ENCODE measurements at regions not wholly inside any gene's neighbourhood (a gene's known extent, or its start where the extent isn't known, plus 50 kb on each side); places are given as distances from the start of the nearest gene placed in this dataset.

DNA sequence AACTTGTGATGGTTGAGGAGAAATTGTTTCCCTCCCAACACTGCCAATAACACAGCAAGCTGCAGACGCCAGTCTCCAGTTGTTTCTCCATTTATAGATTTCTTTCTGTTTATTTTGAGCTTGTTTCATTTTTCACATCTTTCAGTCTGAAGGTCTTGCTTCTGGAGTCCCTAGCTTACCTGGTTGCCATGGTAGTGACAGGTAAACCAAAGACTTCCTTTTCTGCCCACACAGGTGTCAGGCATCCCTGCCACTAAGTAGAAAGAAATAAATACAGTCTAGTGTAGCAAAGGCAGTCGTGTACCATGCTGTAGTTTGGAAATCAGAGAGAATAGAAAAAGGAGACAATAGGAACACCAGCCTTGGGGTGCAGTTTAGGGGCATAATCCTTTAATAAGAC is 82.8 kb downstream of the MARCHF4 start:
- H3K9me3 ChIP-seq (ENCODE audit: control insufficient read depth in 4 of 4, low read length in 3 of 4): no peaks in the 10 kb centered on the region
- H3K27ac ChIP-seq (ENCODE audit: low read depth in 1 of 2, low read length in 2 of 2): no peak overlapping the region
- H3K4me1 ChIP-seq (ENCODE audit: control insufficient read depth in 4 of 4, insufficient read depth in 4 of 4, low read length in 3 of 4): no peaks in the 10 kb centered on the region
- H3K4me3 ChIP-seq (ENCODE audit: low read depth in 1 of 3, low read length in 3 of 3): no peak overlapping the region
- no peaks in the 10 kb centered on the region for H3K36me3 ChIP-seq (ENCODE audit: control insufficient read depth in 4 of 4, insufficient read depth in 3 of 4, low read depth in 1 of 4, low read length in 3 of 4)
- H3K27me3 ChIP-seq (ENCODE audit: control insufficient read depth in 4 of 4, insufficient read depth in 4 of 4, low read length in 3 of 4): no peaks in the 10 kb centered on the region
- no peak overlapping the region for H3K9ac ChIP-seq (ENCODE audit: low read depth in 1 of 2, low read length in 2 of 2)
- no peak for TF ChIP-seq YY1 (IDR thresholded peaks at IDR 0.05)
- TF ChIP-seq SP1 (IDR thresholded peaks at IDR 0.05): no peak
- TF ChIP-seq RXRA (IDR thresholded peaks at IDR 0.05): no peak
- TF ChIP-seq ATF3 (IDR thresholded peaks at IDR 0.05): no peak
- TF ChIP-seq FOXA1 (IDR thresholded peaks at IDR 0.05): no peak
- no peak for TF ChIP-seq JUND (IDR thresholded peaks at IDR 0.05)
- no peak for TF ChIP-seq TAF1 (conservative IDR thresholded peaks at IDR 0.05)
- no peak for TF ChIP-seq FOXA2 (IDR thresholded peaks at IDR 0.05)
- TF ChIP-seq, protein P1, sequence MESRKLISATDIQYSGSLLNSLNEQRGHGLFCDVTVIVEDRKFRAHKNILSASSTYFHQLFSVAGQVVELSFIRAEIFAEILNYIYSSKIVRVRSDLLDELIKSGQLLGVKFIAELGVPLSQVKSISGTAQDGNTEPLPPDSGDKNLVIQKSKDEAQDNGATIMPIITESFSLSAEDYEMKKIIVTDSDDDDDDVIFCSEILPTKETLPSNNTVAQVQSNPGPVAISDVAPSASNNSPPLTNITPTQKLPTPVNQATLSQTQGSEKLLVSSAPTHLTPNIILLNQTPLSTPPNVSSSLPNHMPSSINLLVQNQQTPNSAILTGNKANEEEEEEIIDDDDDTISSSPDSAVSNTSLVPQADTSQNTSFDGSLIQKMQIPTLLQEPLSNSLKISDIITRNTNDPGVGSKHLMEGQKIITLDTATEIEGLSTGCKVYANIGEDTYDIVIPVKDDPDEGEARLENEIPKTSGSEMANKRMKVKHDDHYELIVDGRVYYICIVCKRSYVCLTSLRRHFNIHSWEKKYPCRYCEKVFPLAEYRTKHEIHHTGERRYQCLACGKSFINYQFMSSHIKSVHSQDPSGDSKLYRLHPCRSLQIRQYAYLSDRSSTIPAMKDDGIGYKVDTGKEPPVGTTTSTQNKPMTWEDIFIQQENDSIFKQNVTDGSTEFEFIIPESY (IDR thresholded peaks at IDR 0.05): no peak
- no peak for TF ChIP-seq NR2F2 (IDR thresholded peaks at IDR 0.05)
- no peak for TF ChIP-seq MAX (IDR thresholded peaks at IDR 0.05)
- 12% methylated on average over 2 of the region's 2 CpGs for WGBS
- no peak for DNase-seq (ENCODE audit: low spot score)

- Histone ChIP-seq H3K4me3 (ENCODE audit: low read depth in 1 of 3, low read length in 3 of 3) (no peak overlapping the region), H3K4me1 (ENCODE audit: control insufficient read depth in 4 of 4, insufficient read depth in 4 of 4, low read length in 3 of 4) (no peaks in the 10 kb centered on the region), H3K9me3 (ENCODE audit: control insufficient read depth in 4 of 4, low read length in 3 of 4) (no peaks in the 10 kb centered on the region), H3K9ac (ENCODE audit: low read depth in 1 of 2, low read length in 2 of 2) (no peak overlapping the region), H3K27ac (ENCODE audit: low read depth in 1 of 2, low read length in 2 of 2) (no peak overlapping the region), H3K27me3 (ENCODE audit: control insufficient read depth in 4 of 4, insufficient read depth in 4 of 4, low read length in 3 of 4) (no peaks in the 10 kb centered on the region), H3K36me3 (ENCODE audit: control insufficient read depth in 4 of 4, insufficient read depth in 3 of 4, low read depth in 1 of 4, low read length in 3 of 4) (no peaks in the 10 kb centered on the region)
- WGBS: 38% methylated on average over 5 of the region's 5 CpGs
- no peak for DNase-seq (ENCODE audit: low spot score)
- TF ChIP-seq JUND (IDR thresholded peaks at IDR 0.05) (no peak), RXRA (IDR thresholded peaks at IDR 0.05) (no peak), HNF4A (conservative IDR thresholded peaks at IDR 0.05) (no peak), HNF4G (IDR thresholded peaks at IDR 0.05) (no peak), ATF3 (IDR thresholded peaks at IDR 0.05) (no peak), YY1 (IDR thresholded peaks at IDR 0.05) (no peak), EGR1 (IDR thresholded peaks at IDR 0.05; ENCODE audit: low read depth in 2 of 2) (no peak), RAD21 (IDR thresholded peaks at IDR 0.05) (no peak), FOXA2 (IDR thresholded peaks at IDR 0.05) (no peak)
- TF ChIP-seq, protein P1 (IDR thresholded peaks at IDR 0.05): no peak
Measured at GRCh38 chr2:216287251-216287650, 85.0 kb downstream of the MARCHF4 start.

Measured in liver (tissue), 7 donors.